Pancreas (tissue), 10 donors: ENCODE measurements at regions not wholly inside any gene's neighbourhood (a gene's known extent, or its start where the extent isn't known, plus 50 kb on each side); places are given as distances from the start of the nearest gene placed in this dataset.

Source experiments
- ATAC-seq, 4 donors: fragments of 200-7000 bp; cut with Tn5 transposase; one replicate each; pipeline versions ENCODE4 v1.8.0 to v1.9.1; 2020; ENCODE audit warnings: mild to moderate bottlenecking in 4 of 4, moderate library complexity in 4 of 4
- DNase-seq, 6 donors: peaks; one replicate each; pipeline ENCODE4 v3.0.0-alpha.2; 2020
- FAIRE-seq: peaks from 2 replicates; lab custom pipeline; 2012; peaks lifted over from hg19 to GRCh38; lab: Jason Lieb, UNC
- H3K27ac ChIP-seq, 4 donors: fragments of 200-600 bp; sonication (generic); 1 replicate in 3 of 4; 2 replicates in 1 of 4; pipeline versions ENCODE4 v1.5.0 to v1.8.0; 2020
- H3K27me3 ChIP-seq, 4 donors: fragments of 200-600 bp; one replicate each; pipeline ENCODE4 v1.8.0; 2021
- H3K36me3 ChIP-seq, 3 donors: fragments of 200-600 bp; sonication (generic) in 1 of 3; one replicate each; pipeline versions ENCODE4 v1.5.0 to v1.8.0; 2020 to 2021
- H3K4me1 ChIP-seq, 3 donors: fragments of 200-600 bp; one replicate each; pipeline ENCODE4 v1.8.0; 2021
- H3K4me3 ChIP-seq, 4 donors: fragments of 200-600 bp; sonication (generic) in 2 of 4; one replicate each; pipeline versions ENCODE4 v1.5.0 to v1.8.0; 2020 to 2021
- H3K9me3 ChIP-seq, 4 donors: fragments of 200-600 bp; one replicate each; pipeline ENCODE4 v1.8.0; 2021
- WGBS, 2 donors: extraction: QIAGEN DNeasy Blood & Tissue Kit; methylation state at CpG; one replicate each; pipeline ENCODE4 v1.1.7; 2013; 5-methylcytosine and 5-hydroxymethylcytosine counted together
- intact Hi-C, 3 donors: fragments of 100-400 bp; cut with DNase I; formaldehyde crosslinking; loops; one replicate each; pipeline versions ENCODE4 v1.11.1 to v1.14.2; 2022
- TF ChIP-seq, protein P1 (sequence below), 4 donors: fragments of 200-600 bp; sonication (generic) in 3 of 4; IDR thresholded peaks; one replicate each; pipeline versions ENCODE4 v1.5.0 to v1.8.0; 2021; ENCODE audit warnings: antibody characterized with exemption in 4 of 4
- donor health status: healthy with polysubstance abuse.
- donor health status: DM: no; HTN: no; CAD: no; lungs with moderate emphysema.
- donor health status: DM: no; HTN: no; CAD: no.
- donor health status: control.
- donor health status: control.
- donor health status: Bipolar disorder and iron deficiency.
- donor health status: DM: yes; HTN: yes; CAD: no.
- donor health status: DM: no; HTN: no; CAD: no.
- donor health status: DM: no; HTN: no; CAD: no.
- donor health status: DM: yes; HTN: yes; CAD: no.

GRCh38 chr3:22103423-22103822 lies 352.4 kb upstream of the ZNF385D start:
- ATAC-seq: no peak
- TF ChIP-seq, protein P1, sequence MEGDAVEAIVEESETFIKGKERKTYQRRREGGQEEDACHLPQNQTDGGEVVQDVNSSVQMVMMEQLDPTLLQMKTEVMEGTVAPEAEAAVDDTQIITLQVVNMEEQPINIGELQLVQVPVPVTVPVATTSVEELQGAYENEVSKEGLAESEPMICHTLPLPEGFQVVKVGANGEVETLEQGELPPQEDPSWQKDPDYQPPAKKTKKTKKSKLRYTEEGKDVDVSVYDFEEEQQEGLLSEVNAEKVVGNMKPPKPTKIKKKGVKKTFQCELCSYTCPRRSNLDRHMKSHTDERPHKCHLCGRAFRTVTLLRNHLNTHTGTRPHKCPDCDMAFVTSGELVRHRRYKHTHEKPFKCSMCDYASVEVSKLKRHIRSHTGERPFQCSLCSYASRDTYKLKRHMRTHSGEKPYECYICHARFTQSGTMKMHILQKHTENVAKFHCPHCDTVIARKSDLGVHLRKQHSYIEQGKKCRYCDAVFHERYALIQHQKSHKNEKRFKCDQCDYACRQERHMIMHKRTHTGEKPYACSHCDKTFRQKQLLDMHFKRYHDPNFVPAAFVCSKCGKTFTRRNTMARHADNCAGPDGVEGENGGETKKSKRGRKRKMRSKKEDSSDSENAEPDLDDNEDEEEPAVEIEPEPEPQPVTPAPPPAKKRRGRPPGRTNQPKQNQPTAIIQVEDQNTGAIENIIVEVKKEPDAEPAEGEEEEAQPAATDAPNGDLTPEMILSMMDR (IDR thresholded peaks at IDR 0.05): no peak
- WGBS, 2 donors: 39 to 50% methylated on average over 1 of the region's 1 CpG
- H3K4me1 ChIP-seq: no peaks in the 10 kb centered on the region
- intact Hi-C loops: no loop called here
- H3K4me3 ChIP-seq: no peak overlapping the region
- no peak overlapping the region for H3K27ac ChIP-seq
- DNase-seq: no peak
- H3K9me3 ChIP-seq: no peaks in the 10 kb centered on the region
- no peak for FAIRE-seq
- H3K27me3 ChIP-seq: no peaks in the 10 kb centered on the region
- H3K36me3 ChIP-seq: no peaks in the 10 kb centered on the region

- DNase-seq (no peak), FAIRE-seq (no peak), ATAC-seq (no peak)
- Histone ChIP-seq H3K4me1 (no peaks in the 10 kb centered on the region), H3K27me3 (no peaks in the 10 kb centered on the region), H3K4me3 (no peak overlapping the region), H3K27ac (no peak overlapping the region), H3K9me3 (no peaks in the 10 kb centered on the region), H3K36me3 (no peaks in the 10 kb centered on the region)
- intact Hi-C loops: no loop called here
- TF ChIP-seq, protein P1 (IDR thresholded peaks at IDR 0.05): no peak
- WGBS, 2 donors: 73 to 78% methylated on average over 5 of the region's 5 CpGs
Measured at GRCh38 chr3:22106213-22106896, 355.3 kb upstream of the ZNF385D start.

DNA sequence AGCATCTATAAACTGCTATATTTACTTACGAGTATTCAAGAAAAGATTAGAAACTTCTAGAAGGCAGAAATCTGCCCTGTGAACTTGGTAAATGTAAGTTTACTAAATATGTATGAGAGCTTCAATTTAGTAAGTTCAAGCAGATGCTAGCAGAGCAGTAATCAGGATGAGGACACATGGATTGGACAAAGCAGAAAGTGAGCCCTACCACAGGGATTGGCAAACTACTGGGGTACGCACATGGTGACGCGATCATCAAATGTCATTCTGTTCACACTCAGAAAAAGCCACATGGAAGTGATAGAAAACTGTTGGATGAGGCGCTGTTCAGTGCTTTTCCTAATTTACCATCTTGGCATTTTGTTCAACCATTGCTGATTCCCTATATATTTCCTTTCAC lies 360.2 kb upstream of the ZNF385D start:
- TF ChIP-seq, protein P1 (IDR thresholded peaks at IDR 0.05): no peak
- H3K9me3 ChIP-seq: no peaks in the 10 kb centered on the region
- intact Hi-C loops: no loop called here

DNA sequence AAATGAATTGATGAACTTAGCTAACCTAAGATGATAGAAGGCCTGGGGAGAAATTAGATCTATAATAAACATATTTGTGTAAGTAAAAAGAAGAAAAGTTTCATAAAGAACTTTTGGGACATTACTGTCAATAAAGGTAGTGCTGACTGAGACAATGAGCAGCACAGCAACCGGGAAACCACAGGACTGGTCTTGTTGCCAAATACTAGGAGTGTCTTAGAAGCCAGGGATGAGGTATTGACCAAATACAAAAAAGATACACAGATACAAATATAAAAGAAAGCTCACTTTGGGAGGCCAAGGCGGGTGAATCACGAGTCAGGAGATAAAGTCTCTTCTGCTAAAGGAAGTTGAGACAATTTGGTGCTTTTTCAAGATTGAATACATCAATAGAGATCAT lies 362.4 kb upstream of the ZNF385D start:
- ATAC-seq: no peak
- Histone ChIP-seq H3K9me3 (no peaks in the 10 kb centered on the region), H3K4me1 (peaks cover 0 to 3% (median 0%) of the 10 kb centered on the region in 3 donors), H3K36me3 (no peaks in the 10 kb centered on the region), H3K27me3 (no peaks in the 10 kb centered on the region), H3K27ac (no peak overlapping the region), H3K4me3 (no peak overlapping the region)
- DNase-seq: no peak
- TF ChIP-seq, protein P1 (IDR thresholded peaks at IDR 0.05): no peak
- intact Hi-C loops: no loop called here
- FAIRE-seq: no peak
- 81 to 87% methylated on average over 3 of the region's 3 CpGs for WGBS, 2 donors

More for the DNA sequence above, 360.2 kb upstream of the ZNF385D start:
- Histone ChIP-seq H3K27me3 (no peaks in the 10 kb centered on the region), H3K4me1 (peaks cover 0 to 3% (median 0%) of the 10 kb centered on the region in 3 donors), H3K27ac (no peak overlapping the region), H3K4me3 (no peak overlapping the region), H3K36me3 (no peaks in the 10 kb centered on the region)
- ATAC-seq (no peak), DNase-seq (no peak), FAIRE-seq (no peak)
- 73 to 76% methylated on average over 5 of the region's 5 CpGs for WGBS, 2 donors

GRCh38 chr3:22115581-22115980 lies 364.6 kb upstream of the ZNF385D start:
- TF ChIP-seq, protein P1 (IDR thresholded peaks at IDR 0.05): no peak
- ATAC-seq (no peak), DNase-seq (no peak), FAIRE-seq (no peak)
- no peaks in the 10 kb centered on the region for H3K36me3 ChIP-seq
- peaks cover 0 to 3% (median 2%) of the 10 kb centered on the region in 3 donors for H3K4me1 ChIP-seq
- intact Hi-C loops: no loop called here
- 75 to 85% methylated on average over 4 of the region's 4 CpGs for WGBS, 2 donors
- H3K4me3 ChIP-seq: no peak overlapping the region
- no peak overlapping the region for H3K27ac ChIP-seq
- H3K9me3 ChIP-seq: no peaks in the 10 kb centered on the region
- no peaks in the 10 kb centered on the region for H3K27me3 ChIP-seq
